Mucosa of rectum (tissue), 2 donors: ENCODE measurements at regions not wholly inside any gene's neighbourhood (a gene's known extent, or its start where the extent isn't known, plus 50 kb on each side); places are given as distances from the start of the nearest gene placed in this dataset.

ENCODE experiments used
- H3K27ac ChIP-seq, 2 donors: one replicate each; pipeline ENCODE4 v1.7.0; 2013; ENCODE audit warnings: inconsistent platforms in 2 of 2, low read depth in 2 of 2, low read length in 2 of 2
- H3K27me3 ChIP-seq, 2 donors: one replicate each; pipeline ENCODE4 v1.7.0; 2013; ENCODE audit warnings: low read length in 2 of 2; ENCODE audit not compliant: control insufficient read depth in 2 of 2, insufficient read depth in 2 of 2
- H3K36me3 ChIP-seq, 2 donors: one replicate each; pipeline ENCODE4 v1.7.0; 2013; ENCODE audit warnings: low read length in 2 of 2; ENCODE audit not compliant: control insufficient read depth in 2 of 2, insufficient read depth in 2 of 2
- H3K4me1 ChIP-seq, 2 donors: one replicate each; pipeline ENCODE4 v1.7.0; 2013; ENCODE audit warnings: low read length in 2 of 2, mild to moderate bottlenecking in 1 of 2; ENCODE audit not compliant: control insufficient read depth in 2 of 2, insufficient read depth in 2 of 2
- H3K4me3 ChIP-seq, 2 donors: one replicate each; pipeline ENCODE4 v1.7.0; 2013; ENCODE audit warnings: low read length in 2 of 2
- H3K9ac ChIP-seq, 2 donors: one replicate each; pipeline ENCODE4 v1.7.0; 2013; ENCODE audit warnings: low read length in 2 of 2, low read depth in 1 of 2, mild to moderate bottlenecking in 1 of 2
- H3K9me3 ChIP-seq, 2 donors: one replicate each; pipeline ENCODE4 v1.7.0; 2013; ENCODE audit warnings: low read length in 2 of 2; ENCODE audit not compliant: control insufficient read depth in 2 of 2
- donor health status: healthy.
- donor health status: Normal muscosa, but diverticular disease.

DNA sequence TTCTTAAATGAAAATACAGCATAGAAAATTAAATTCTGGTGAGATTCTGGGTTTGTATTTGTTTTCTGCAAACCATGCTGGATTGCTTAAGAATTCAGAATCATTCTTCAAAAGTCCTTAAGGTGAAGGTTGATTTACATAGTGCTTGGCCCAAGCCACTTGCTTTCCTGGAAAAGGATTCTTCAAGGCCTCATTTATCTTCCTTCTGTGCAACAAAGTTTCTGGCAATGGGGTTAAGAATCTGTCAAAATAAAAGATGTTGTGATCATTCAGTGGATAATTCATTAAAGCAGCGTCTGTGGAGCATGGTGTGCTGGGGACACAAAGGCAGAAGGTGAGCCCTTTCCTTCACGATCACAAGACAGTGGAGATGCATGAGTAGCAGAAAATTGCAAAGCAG is 351.9 kb downstream of the GALR1 start:
- no peak overlapping the region for H3K4me3 ChIP-seq
- no peaks in the 10 kb centered on the region for H3K27me3 ChIP-seq
- no peaks in the 10 kb centered on the region for H3K9me3 ChIP-seq
- no peak overlapping the region for H3K27ac ChIP-seq
- H3K9ac ChIP-seq: no peak overlapping the region
- H3K36me3 ChIP-seq: no peaks in the 10 kb centered on the region
- H3K4me1 ChIP-seq: no peaks in the 10 kb centered on the region

DNA sequence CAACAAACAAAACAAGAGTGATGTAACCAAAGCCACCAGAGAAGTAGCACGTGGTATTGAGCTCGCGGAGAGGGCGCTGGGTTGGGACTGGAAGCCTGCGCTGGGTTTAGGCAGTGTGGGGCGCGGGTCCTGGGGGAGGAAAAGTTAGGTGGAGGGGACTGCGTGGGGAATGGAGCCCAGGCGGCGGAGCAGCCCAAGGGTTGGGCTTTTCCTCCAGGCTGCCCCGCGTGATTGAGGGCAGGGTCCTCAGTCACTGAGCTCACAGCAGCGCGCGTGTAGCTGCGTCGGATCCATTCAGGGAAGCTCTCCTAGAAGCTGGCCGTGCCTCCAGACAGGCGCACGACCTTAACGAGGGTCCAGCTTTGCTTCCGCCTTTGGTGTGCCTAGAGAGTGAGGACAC is 357.4 kb downstream of the GALR1 start:
- H3K36me3 ChIP-seq: no peaks in the 10 kb centered on the region
- H3K27ac ChIP-seq: no peak overlapping the region
- H3K9me3 ChIP-seq: no peaks in the 10 kb centered on the region
- no peak overlapping the region for H3K4me3 ChIP-seq
- no peaks in the 10 kb centered on the region for H3K27me3 ChIP-seq
- no peaks in the 10 kb centered on the region for H3K4me1 ChIP-seq
- no peak overlapping the region for H3K9ac ChIP-seq

DNA sequence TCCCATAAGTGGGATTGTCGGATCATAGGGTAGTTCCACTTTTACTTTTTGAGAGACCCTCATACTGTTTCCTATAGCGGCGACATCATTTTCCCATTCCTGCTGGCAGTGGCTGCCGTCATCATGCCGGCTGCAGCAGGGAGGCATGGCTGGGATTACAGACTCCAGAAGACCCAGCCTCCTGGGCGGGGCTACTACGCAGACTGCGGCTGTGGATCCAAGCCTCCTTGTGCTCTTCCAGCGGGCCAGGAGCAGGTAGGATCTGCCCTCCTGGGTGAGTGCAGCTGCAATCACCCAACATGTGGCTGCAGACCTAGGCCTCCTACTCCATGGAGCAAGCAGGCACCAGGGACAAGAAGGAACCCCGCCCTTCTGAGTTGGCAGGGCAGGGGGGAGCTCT is 359.2 kb downstream of the GALR1 start:
- no peaks in the 10 kb centered on the region for H3K36me3 ChIP-seq
- H3K27me3 ChIP-seq: no peaks in the 10 kb centered on the region
- no peaks in the 10 kb centered on the region for H3K9me3 ChIP-seq
- H3K27ac ChIP-seq: no peak overlapping the region
- no peak overlapping the region for H3K4me3 ChIP-seq
- H3K4me1 ChIP-seq: no peaks in the 10 kb centered on the region
- H3K9ac ChIP-seq: no peak overlapping the region

DNA sequence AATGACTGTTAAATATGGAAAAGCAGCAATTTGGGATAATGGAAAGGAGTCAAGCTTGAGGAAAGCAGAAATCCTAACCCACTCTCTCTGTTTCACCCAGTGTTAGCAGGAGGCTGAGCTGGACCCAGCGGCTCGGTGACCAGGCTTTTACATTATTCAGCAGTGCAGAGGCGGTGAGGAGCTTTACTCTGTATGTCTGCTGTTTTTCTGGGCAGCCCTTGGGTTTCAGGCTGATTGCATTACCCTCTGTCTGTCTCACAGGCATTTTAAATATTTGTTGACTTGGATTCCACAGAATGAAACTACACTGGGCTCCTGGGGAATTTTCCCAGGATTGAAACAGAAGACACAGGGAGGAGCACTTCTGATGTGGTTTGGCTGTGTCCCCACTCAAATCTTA is 368.0 kb downstream of the GALR1 start:
- Histone ChIP-seq H3K27me3 (no peaks in the 10 kb centered on the region), H3K9me3 (no peaks in the 10 kb centered on the region), H3K36me3 (no peaks in the 10 kb centered on the region), H3K27ac (no peak overlapping the region), H3K9ac (no peak overlapping the region), H3K4me1 (no peaks in the 10 kb centered on the region), H3K4me3 (no peak overlapping the region)

GRCh38 chr18:77619525-77619924 is 369.9 kb downstream of the GALR1 start:
- Histone ChIP-seq H3K27ac (no peak overlapping the region), H3K4me3 (no peak overlapping the region), H3K9me3 (no peaks in the 10 kb centered on the region), H3K27me3 (no peaks in the 10 kb centered on the region), H3K4me1 (no peaks in the 10 kb centered on the region), H3K9ac (no peak overlapping the region), H3K36me3 (no peaks in the 10 kb centered on the region)

DNA sequence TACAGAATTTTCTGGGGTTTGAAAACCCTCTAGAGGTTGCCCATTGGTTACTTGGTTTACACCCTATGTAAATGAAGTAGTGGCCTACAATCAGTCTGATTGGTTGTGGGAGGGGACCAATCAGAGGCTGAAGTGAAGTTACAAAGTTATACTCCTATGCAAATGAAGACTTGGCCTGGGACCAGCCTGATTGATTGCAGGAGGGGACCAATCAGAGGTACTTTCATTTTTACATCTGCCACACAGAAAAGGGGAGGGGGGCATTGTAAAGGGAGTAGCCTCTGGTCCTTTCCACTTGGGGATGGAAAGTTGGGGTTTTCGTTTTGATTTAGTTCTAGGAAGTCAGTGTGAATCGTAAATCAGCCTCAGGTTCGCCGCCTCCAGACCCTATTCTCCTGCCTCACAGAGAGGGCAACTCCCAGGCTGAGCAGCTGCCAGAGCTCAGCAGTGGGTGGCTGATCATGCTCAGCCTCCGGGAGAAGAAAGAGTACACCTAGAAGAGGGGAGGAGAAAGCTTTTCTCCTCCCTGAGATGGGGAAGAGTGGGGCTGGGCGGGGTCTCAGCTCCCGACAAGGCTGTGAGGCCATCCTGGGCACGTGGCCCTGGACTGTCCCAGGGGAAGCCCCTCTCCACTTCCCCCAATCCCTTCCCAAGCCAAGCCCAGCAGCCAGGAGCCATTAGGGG is 372.5 kb downstream of the GALR1 start:
- H3K27ac ChIP-seq: no peak overlapping the region
- H3K36me3 ChIP-seq: no peaks in the 10 kb centered on the region
- H3K4me1 ChIP-seq: no peaks in the 10 kb centered on the region
- no peaks in the 10 kb centered on the region for H3K27me3 ChIP-seq
- H3K9ac ChIP-seq: no peak overlapping the region
- H3K9me3 ChIP-seq: no peaks in the 10 kb centered on the region
- no peak overlapping the region for H3K4me3 ChIP-seq

- Histone ChIP-seq H3K36me3 (no peaks in the 10 kb centered on the region), H3K9ac (no peak overlapping the region), H3K4me3 (no peak overlapping the region)
Measured at GRCh38 chr18:77632758-77633157, 383.1 kb downstream of the GALR1 start.

GRCh38 chr18:77634494-77634893 is 384.8 kb downstream of the GALR1 start:
- Histone ChIP-seq H3K27me3 (no peaks in the 10 kb centered on the region), H3K9me3 (no peaks in the 10 kb centered on the region), H3K36me3 (no peaks in the 10 kb centered on the region), H3K9ac (no peak overlapping the region), H3K4me3 (no peak overlapping the region), H3K27ac (no peak overlapping the region), H3K4me1 (no peaks in the 10 kb centered on the region)

More at GRCh38 chr18:77632758-77633157, 383.1 kb downstream of the GALR1 start:
- Histone ChIP-seq H3K27me3 (no peaks in the 10 kb centered on the region), H3K9me3 (no peaks in the 10 kb centered on the region), H3K4me1 (no peaks in the 10 kb centered on the region), H3K27ac (no peak overlapping the region)

DNA sequence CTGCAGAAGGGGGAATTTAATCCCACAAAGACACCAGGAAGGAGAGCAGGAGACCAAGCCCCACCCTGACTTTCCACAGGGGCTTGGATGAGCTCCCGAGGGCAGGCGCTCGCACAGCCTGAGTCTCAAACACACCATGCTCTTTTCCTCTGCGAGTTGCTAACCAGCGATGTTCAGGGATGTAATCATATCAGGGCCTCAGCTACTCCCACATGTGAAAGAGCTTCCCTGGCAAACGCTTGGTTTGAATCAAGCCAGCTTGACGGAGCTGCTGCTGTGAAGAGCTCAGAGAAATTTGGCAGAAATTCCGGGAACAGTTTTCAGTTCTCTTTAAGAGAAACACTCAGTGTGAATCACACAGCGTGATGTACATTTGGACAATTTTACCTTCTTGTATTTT is 385.8 kb downstream of the GALR1 start:
- Histone ChIP-seq H3K27me3 (no peaks in the 10 kb centered on the region), H3K9me3 (no peaks in the 10 kb centered on the region), H3K27ac (no peak overlapping the region), H3K4me1 (no peaks in the 10 kb centered on the region), H3K4me3 (no peak overlapping the region), H3K9ac (no peak overlapping the region), H3K36me3 (no peaks in the 10 kb centered on the region)

DNA sequence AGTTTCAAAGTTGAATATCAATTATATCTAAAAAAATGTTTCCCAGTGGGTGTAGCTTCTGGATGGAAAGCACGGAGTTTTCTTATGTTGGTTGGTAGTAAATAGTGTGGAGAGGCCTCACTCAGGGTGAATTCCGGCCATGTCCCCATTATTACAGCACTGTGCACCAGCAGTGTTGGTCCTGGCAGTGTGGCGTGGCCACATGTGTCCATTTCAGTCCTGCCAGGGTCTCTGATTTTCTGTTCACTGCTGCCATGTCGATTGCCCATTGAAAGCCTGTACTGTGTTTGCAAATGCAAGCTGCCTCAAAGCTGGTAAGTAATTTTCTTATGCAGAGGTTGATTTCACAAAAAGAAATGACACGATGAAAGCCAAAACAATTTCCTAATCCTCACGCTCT is 386.2 kb downstream of the GALR1 start:
- H3K27ac ChIP-seq: no peak overlapping the region
- no peaks in the 10 kb centered on the region for H3K9me3 ChIP-seq
- H3K36me3 ChIP-seq: no peaks in the 10 kb centered on the region
- H3K9ac ChIP-seq: no peak overlapping the region
- H3K4me1 ChIP-seq: no peaks in the 10 kb centered on the region
- no peaks in the 10 kb centered on the region for H3K27me3 ChIP-seq
- H3K4me3 ChIP-seq: no peak overlapping the region
